Heart left ventricle (tissue), 16 donors: ENCODE measurements at regions not wholly inside any gene's neighbourhood (a gene's known extent, or its start where the extent isn't known, plus 50 kb on each side); places are given as distances from the start of the nearest gene placed in this dataset.

Source experiments
- ATAC-seq, 4 donors: fragments of 200-7000 bp; cut with Tn5 transposase; one replicate each; pipeline ENCODE4 v1.9.1; 2020 to 2022; ENCODE audit warnings: moderate library complexity in 4 of 4, mild to moderate bottlenecking in 3 of 4, moderate number of reproducible peaks in 1 of 4
- DNase-seq, 5 donors: peaks; one replicate each; pipeline ENCODE4 v3.0.0-alpha.2; 2020
- H3K27ac ChIP-seq, 12 donors: fragments of 200-600 bp; sonication (generic) in 4 of 12; one replicate each; pipeline versions ENCODE4 v1.5.0 to v1.8.0; 2016 to 2022; ENCODE audit warnings: mild to moderate bottlenecking in 2 of 12
- H3K27me3 ChIP-seq, 9 donors: fragments of 200-600 bp; sonication (generic) in 2 of 9; one replicate each; pipeline versions ENCODE4 v1.5.1 to v1.8.0; 2016 to 2022; ENCODE audit warnings: mild to moderate bottlenecking in 3 of 9
- H3K36me3 ChIP-seq, 9 donors: fragments of 200-600 bp; sonication (generic) in 2 of 9; one replicate each; pipeline versions ENCODE4 v1.5.0 to v1.8.0; 2018 to 2022; ENCODE audit warnings: mild to moderate bottlenecking in 2 of 9
- H3K4me1 ChIP-seq, 12 donors: fragments of 200-600 bp; sonication (generic) in 4 of 12; one replicate each; pipeline versions ENCODE4 v1.5.0 to v1.8.0; 2016 to 2022; ENCODE audit warnings: mild to moderate bottlenecking in 3 of 12
- H3K4me3 ChIP-seq, 12 donors: fragments of 200-600 bp; sonication (generic) in 4 of 12; one replicate each; pipeline versions ENCODE4 v1.5.0 to v1.8.0; 2017 to 2022; ENCODE audit warnings: mild to moderate bottlenecking in 9 of 12, moderate library complexity in 4 of 12
- H3K9me3 ChIP-seq, 12 donors: fragments of 200-600 bp; sonication (generic) in 4 of 12; one replicate each; pipeline versions ENCODE4 v1.5.0 to v1.8.0; 2016 to 2022; ENCODE audit warnings: mild to moderate bottlenecking in 1 of 12
- POLR2A ChIP-seq, 2 donors: fragments of 450-650 bp; IDR thresholded peaks; one replicate each; pipeline ENCODE4 v1.6.1; 2017; ENCODE audit warnings: antibody characterized with exemption in 2 of 2, mild to moderate bottlenecking in 2 of 2, moderate library complexity in 2 of 2
- WGBS, 4 donors: extraction: QIAGEN DNeasy Blood & Tissue Kit in 2 of 4; methylation state at CpG; one replicate each; pipeline versions ENCODE4 v1.1.5 to v1.1.7; 2013 to 2018; 5-methylcytosine and 5-hydroxymethylcytosine counted together
- intact Hi-C, 10 donors: fragments of 100-400 bp; cut with DNase I; formaldehyde crosslinking; loops; one replicate each; pipeline versions ENCODE4 v1.11.1 to v1.14.2; 2022
- TF ChIP-seq, protein P1 (sequence below), 12 donors: fragments of 200-600 bp; sonication (generic) in 4 of 12; IDR thresholded peaks; one replicate each; pipeline versions ENCODE4 v1.5.0 to v1.8.0; 2018 to 2022; ENCODE audit warnings: antibody characterized with exemption in 12 of 12, mild to moderate bottlenecking in 5 of 12
- donor health status: ischemic (EF 13 %, LVEDD 7.1; RV severe dilation, severe dysfunction).
- donor health status: healthy with polysubstance abuse.
- donor health status: DM: no; HTN: yes; CAD: no.
- donor health status: DM: no; HTN: no; CAD: no.
- donor health status: ischemic (EF 25% LVEDD 6.9; RV normal size, moderate dysfunction).
- donor health status: ischemic (EF 25% LVEDD 5.7; RV mildly dilated, moderate dysfunction).
- donor health status: healthy.
- donor health status: DM: yes; HTN: yes; CAD: no.
- donor health status: ischemic (EF 35%, LVEDD 5.7; RV mildly dilated, moderate dysfunction).
- donor health status: nonischemic (EF 11% LVEDD 7.7; RV severe dilation, severe dysfunction).
- donor health status: DM: yes; HTN: yes; CAD: no.
- donor health status: PGD.
- donor health status: ischemic (EF 29% LVEDD 5.4; RV normal size, mild dysfunction).
- donor health status: nonischemic (EF 23%, LVEDD 6.1; RV moderate dilation, normal function).

DNA sequence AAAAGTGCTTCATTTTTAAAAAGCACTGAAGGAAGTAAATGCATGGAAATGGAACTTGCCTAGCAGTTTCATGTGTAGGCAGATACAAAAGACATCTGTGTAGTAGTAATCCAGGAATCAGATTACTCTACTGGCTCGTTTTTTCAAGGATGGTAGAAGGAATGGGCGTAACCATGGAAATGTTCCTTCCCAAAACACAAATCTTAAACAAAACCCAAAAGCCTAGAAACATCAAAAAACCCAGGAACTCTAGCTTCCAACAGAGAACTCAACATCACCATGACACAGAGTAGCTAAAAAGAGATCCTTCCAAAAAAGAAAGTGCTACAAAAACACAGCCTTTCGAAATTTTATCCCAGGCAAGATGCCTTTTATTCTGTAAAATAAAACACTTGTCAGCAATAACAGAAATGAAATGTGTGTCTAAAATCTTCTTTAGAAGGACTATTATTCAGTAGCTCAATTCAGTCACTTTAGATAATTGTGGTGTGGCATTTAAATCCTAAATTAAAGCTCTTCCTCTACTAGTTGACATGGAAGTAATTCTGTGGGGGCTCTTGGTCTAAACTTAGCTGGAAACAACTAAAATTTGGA, 81.7 kb downstream of the FAM217A start:
- Histone ChIP-seq H3K9me3 (no peaks in the 10 kb centered on the region), H3K27me3 (no peaks in the 10 kb centered on the region), H3K27ac (peak overlapping the region in 1 of 12 donors; percentile 4), H3K4me3 (no peak overlapping the region), H3K4me1 (peaks cover 0 to 8% (median 0%) of the 10 kb centered on the region in 12 donors), H3K36me3 (no peaks in the 10 kb centered on the region)
- TF ChIP-seq, protein P1, sequence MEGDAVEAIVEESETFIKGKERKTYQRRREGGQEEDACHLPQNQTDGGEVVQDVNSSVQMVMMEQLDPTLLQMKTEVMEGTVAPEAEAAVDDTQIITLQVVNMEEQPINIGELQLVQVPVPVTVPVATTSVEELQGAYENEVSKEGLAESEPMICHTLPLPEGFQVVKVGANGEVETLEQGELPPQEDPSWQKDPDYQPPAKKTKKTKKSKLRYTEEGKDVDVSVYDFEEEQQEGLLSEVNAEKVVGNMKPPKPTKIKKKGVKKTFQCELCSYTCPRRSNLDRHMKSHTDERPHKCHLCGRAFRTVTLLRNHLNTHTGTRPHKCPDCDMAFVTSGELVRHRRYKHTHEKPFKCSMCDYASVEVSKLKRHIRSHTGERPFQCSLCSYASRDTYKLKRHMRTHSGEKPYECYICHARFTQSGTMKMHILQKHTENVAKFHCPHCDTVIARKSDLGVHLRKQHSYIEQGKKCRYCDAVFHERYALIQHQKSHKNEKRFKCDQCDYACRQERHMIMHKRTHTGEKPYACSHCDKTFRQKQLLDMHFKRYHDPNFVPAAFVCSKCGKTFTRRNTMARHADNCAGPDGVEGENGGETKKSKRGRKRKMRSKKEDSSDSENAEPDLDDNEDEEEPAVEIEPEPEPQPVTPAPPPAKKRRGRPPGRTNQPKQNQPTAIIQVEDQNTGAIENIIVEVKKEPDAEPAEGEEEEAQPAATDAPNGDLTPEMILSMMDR (IDR thresholded peaks at IDR 0.05), result no peak
- no peak for TF ChIP-seq POLR2A (IDR thresholded peaks at IDR 0.05)
- WGBS, 4 donors, result 59 to 74% (median 61%) methylated on average over 3 of the region's 3 CpGs
- intact Hi-C loops, result loop anchor here in 2 of 10 donors (10.0 kb wide), 1 partner anchor 722 kb away; no protein-coding TSS in a partner anchor
- DNase-seq (no peak), ATAC-seq (peak in 2 of 4 donors; percentile 26 to 56)

DNA sequence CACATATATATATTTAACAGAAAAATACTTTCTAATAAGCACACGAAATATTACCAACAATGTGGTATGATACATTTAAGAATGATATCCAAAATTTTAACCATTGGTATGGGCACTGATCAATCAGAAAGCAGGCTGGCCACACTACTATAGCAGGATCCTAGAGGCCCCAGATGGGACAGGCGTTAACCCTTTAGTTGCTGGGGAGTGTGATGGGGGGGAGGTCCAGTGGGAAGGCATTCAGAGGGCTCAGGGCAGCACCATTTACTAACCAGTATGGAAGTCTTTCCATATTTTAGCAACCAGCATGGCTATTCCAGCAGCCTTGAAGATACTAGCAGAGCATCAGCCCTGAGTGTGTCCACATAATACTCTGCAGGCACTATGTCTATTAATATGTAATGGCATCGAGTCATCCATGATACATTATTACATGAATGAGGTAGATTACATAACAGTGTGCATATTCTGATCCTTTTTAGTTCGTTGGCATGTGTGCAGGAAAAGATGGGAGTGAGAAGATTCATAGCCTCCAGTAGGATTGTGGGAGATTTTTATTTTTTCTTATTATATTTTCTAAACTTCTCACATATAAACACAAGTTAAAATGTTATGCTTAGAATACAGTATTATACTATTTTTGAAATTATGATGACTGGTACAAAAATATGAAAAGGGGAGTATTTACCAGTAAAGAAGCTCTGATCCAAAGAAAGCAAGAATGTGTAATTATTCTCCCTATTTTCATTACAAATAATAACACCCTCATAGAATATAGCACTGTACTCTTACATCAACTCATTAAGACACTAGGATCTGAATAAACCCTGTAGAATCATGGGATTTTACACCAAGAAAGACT, 78.9 kb downstream of the FAM217A start:
- DNase-seq (no peak), ATAC-seq (no peak)
- Histone ChIP-seq H3K27ac (no peak overlapping the region), H3K4me3 (no peak overlapping the region), H3K27me3 (no peaks in the 10 kb centered on the region), H3K36me3 (peaks cover 0 to 15% (median 6%) of the 10 kb centered on the region in 9 donors), H3K4me1 (peaks cover 0 to 8% (median 0%) of the 10 kb centered on the region in 12 donors), H3K9me3 (no peaks in the 10 kb centered on the region)
- intact Hi-C loops, result loop anchor here in 2 of 10 donors (10.0 kb wide), 1 partner anchor 725 kb away; no protein-coding TSS in a partner anchor
- no peak for TF ChIP-seq POLR2A (IDR thresholded peaks at IDR 0.05)
- TF ChIP-seq, protein P1 (IDR thresholded peaks at IDR 0.05), result no peak
- 81 to 90% (median 86%) methylated on average over 4 of the region's 4 CpGs for WGBS, 4 donors

DNA sequence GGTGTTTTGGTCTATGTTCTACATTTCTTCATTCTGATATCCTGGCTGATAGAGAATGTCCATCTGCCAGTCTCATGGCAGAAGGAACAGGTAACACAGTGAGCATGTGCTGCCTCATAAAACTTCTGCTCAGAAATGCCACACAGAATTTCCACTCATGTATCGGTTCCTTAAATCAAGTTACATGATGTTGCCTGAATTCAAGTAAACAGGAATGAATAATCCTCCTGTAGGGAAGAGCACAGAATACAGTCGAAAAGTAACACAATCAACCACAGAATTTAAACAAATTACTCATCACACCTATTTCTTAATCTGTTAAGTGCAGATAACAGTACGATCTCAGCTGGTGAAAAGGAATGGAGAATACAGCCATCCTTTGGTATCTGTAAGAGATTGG, 74.7 kb downstream of the FAM217A start:
- DNase-seq, result no peak
- H3K36me3 ChIP-seq, result peaks cover 0 to 15% (median 6%) of the 10 kb centered on the region in 9 donors
- peaks cover 0 to 11% (median 5%) of the 10 kb centered on the region in 12 donors for H3K4me1 ChIP-seq
- no peak for TF ChIP-seq POLR2A (IDR thresholded peaks at IDR 0.05)
- TF ChIP-seq, protein P1 (IDR thresholded peaks at IDR 0.05), result no peak
- 74 to 83% (median 78%) methylated on average over 3 of the region's 3 CpGs for WGBS, 4 donors
- intact Hi-C loops, result no loop called here
- no peak overlapping the region for H3K27ac ChIP-seq
- H3K4me3 ChIP-seq, result no peak overlapping the region
- no peaks in the 10 kb centered on the region for H3K9me3 ChIP-seq
- ATAC-seq, result no peak
- H3K27me3 ChIP-seq, result no peaks in the 10 kb centered on the region
